Muscle of leg (tissue), 3 donors: ENCODE measurements at regions not wholly inside any gene's neighbourhood (a gene's known extent, or its start where the extent isn't known, plus 50 kb on each side); places are given as distances from the start of the nearest gene placed in this dataset.

ENCODE experiments used
- DNase-seq: peaks from one replicate; pipeline ENCODE4 v3.0.0; 2013
- H3K27ac ChIP-seq: one replicate; pipeline ENCODE4 v1.5.1; 2013; ENCODE audit warnings: mild to moderate bottlenecking, low read length, control low read depth
- H3K27me3 ChIP-seq: one replicate; pipeline ENCODE4 v1.6.1; 2013; ENCODE audit warnings: low read length; ENCODE audit not compliant: control insufficient read depth, insufficient read depth
- H3K36me3 ChIP-seq: one replicate; pipeline ENCODE4 v1.6.1; 2013; ENCODE audit warnings: low read length; ENCODE audit not compliant: control insufficient read depth, insufficient read depth
- H3K4me1 ChIP-seq: one replicate; pipeline ENCODE4 v1.6.1; 2013; ENCODE audit warnings: low read length; ENCODE audit not compliant: control insufficient read depth, insufficient read depth
- H3K4me3 ChIP-seq: one replicate; pipeline ENCODE4 v1.5.1; 2013; ENCODE audit warnings: low read length, control low read depth
- H3K9me3 ChIP-seq: replicated peaks from 2 replicates; pipeline ENCODE4 v1.6.1; 2013; ENCODE audit warnings: low read depth, low read length; ENCODE audit not compliant: control insufficient read depth
- WGBS: methylation state at CpG from one replicate; pipeline ENCODE4 v1.1.5; 2013; ENCODE audit warnings: missing lambda C conversion rate; ENCODE audit not compliant: insufficient coverage; 5-methylcytosine and 5-hydroxymethylcytosine counted together

- no peak for DNase-seq
- Histone ChIP-seq H3K9me3 (no peaks in the 10 kb centered on the region), H3K4me1 (no peaks in the 10 kb centered on the region), H3K27me3 (no peaks in the 10 kb centered on the region), H3K36me3 (no peaks in the 10 kb centered on the region), H3K27ac (no peak overlapping the region), H3K4me3 (no peak overlapping the region)
- WGBS, result 44% methylated on average over 14 of the region's 24 CpGs
Observed at GRCh38 chr15:26095710-26096330, 232.7 kb upstream of the ATP10A start.

GRCh38 chr15:26091184-26091583, 228.1 kb upstream of the ATP10A start:
- Histone ChIP-seq H3K27me3 (no peaks in the 10 kb centered on the region), H3K36me3 (no peaks in the 10 kb centered on the region), H3K4me1 (no peaks in the 10 kb centered on the region), H3K4me3 (no peak overlapping the region), H3K27ac (no peak overlapping the region), H3K9me3 (no peaks in the 10 kb centered on the region)
- no peak for DNase-seq
- WGBS, result 68% methylated on average over 4 of the region's 4 CpGs

GRCh38 chr15:26087881-26088280, 224.8 kb upstream of the ATP10A start:
- Histone ChIP-seq H3K36me3 (no peaks in the 10 kb centered on the region), H3K4me1 (peaks cover 2% of the 10 kb centered on the region), H3K9me3 (no peaks in the 10 kb centered on the region), H3K4me3 (no peak overlapping the region), H3K27me3 (no peaks in the 10 kb centered on the region), H3K27ac (no peak overlapping the region)
- WGBS, result 100% methylated on average over 1 of the region's 2 CpGs
- no peak for DNase-seq

GRCh38 chr15:26087395-26087794, 224.3 kb upstream of the ATP10A start:
- Histone ChIP-seq H3K36me3 (no peaks in the 10 kb centered on the region), H3K4me3 (no peak overlapping the region), H3K27ac (no peak overlapping the region), H3K4me1 (peaks cover 4% of the 10 kb centered on the region), H3K27me3 (no peaks in the 10 kb centered on the region), H3K9me3 (no peaks in the 10 kb centered on the region)
- DNase-seq, result no peak
- WGBS, result 67% methylated on average over 4 of the region's 4 CpGs

- no CpG with 5 or more reads among the region's 8 CpGs for WGBS
- DNase-seq, result no peak
Observed at GRCh38 chr15:26084771-26085170, 221.6 kb upstream of the ATP10A start.

GRCh38 chr15:26083896-26084295, 220.8 kb upstream of the ATP10A start:
- Histone ChIP-seq H3K4me3 (no peak overlapping the region), H3K4me1 (peaks cover 4% of the 10 kb centered on the region), H3K9me3 (no peaks in the 10 kb centered on the region), H3K27ac (no peak overlapping the region), H3K27me3 (no peaks in the 10 kb centered on the region), H3K36me3 (no peaks in the 10 kb centered on the region)
- DNase-seq, result no peak
- WGBS, result no CpG with 5 or more reads among the region's 2 CpGs

More at GRCh38 chr15:26084771-26085170, 221.6 kb upstream of the ATP10A start:
- H3K9me3 ChIP-seq, result no peaks in the 10 kb centered on the region
- H3K27ac ChIP-seq, result no peak overlapping the region
- peaks cover 4% of the 10 kb centered on the region for H3K4me1 ChIP-seq
- no peaks in the 10 kb centered on the region for H3K27me3 ChIP-seq
- H3K36me3 ChIP-seq, result no peaks in the 10 kb centered on the region
- no peak overlapping the region for H3K4me3 ChIP-seq

GRCh38 chr15:26083457-26083856, 220.3 kb upstream of the ATP10A start:
- Histone ChIP-seq H3K27ac (no peak overlapping the region), H3K36me3 (no peaks in the 10 kb centered on the region), H3K4me1 (peaks cover 4% of the 10 kb centered on the region), H3K4me3 (no peak overlapping the region), H3K27me3 (no peaks in the 10 kb centered on the region), H3K9me3 (no peaks in the 10 kb centered on the region)
- WGBS, result 53% methylated on average over 4 of the region's 4 CpGs
- no peak for DNase-seq

GRCh38 chr15:26082221-26083109, 219.3 kb upstream of the ATP10A start:
- under 1% methylated on average over 41 of the region's 48 CpGs for WGBS

GRCh38 chr15:26081758-26082220, 218.7 kb upstream of the ATP10A start:
- Histone ChIP-seq H3K4me1 (peaks cover 4% of the 10 kb centered on the region), H3K4me3 (no peak overlapping the region), H3K36me3 (no peaks in the 10 kb centered on the region), H3K27ac (peak overlapping the region; percentile 25), H3K9me3 (no peaks in the 10 kb centered on the region), H3K27me3 (no peaks in the 10 kb centered on the region)
- no peak for DNase-seq
- 13% methylated on average over 5 of the region's 10 CpGs for WGBS

More at GRCh38 chr15:26082221-26083109, 219.3 kb upstream of the ATP10A start:
- peak; percentile 98 for DNase-seq
- Histone ChIP-seq H3K27me3 (no peaks in the 10 kb centered on the region), H3K4me3 (peak overlapping the region; percentile 79), H3K9me3 (no peaks in the 10 kb centered on the region), H3K36me3 (no peaks in the 10 kb centered on the region), H3K4me1 (peaks cover 4% of the 10 kb centered on the region), H3K27ac (peak overlapping the region; percentile 96)

- H3K36me3 ChIP-seq, result no peaks in the 10 kb centered on the region
- no peak overlapping the region for H3K27ac ChIP-seq
- no peak for DNase-seq
- no peak overlapping the region for H3K4me3 ChIP-seq
- no peaks in the 10 kb centered on the region for H3K9me3 ChIP-seq
- WGBS, result no CpG with 5 or more reads among the region's 4 CpGs
- H3K27me3 ChIP-seq, result no peaks in the 10 kb centered on the region
- peaks cover 2% of the 10 kb centered on the region for H3K4me1 ChIP-seq
Observed at GRCh38 chr15:26075770-26076169, 212.6 kb upstream of the ATP10A start.
